Mammary epithelial cell (primary cell): ENCODE measurements at regions not wholly inside any gene's neighbourhood (a gene's known extent, or its start where the extent isn't known, plus 50 kb on each side); places are given as distances from the start of the nearest gene placed in this dataset.

Experiments used
- CTCF ChIP-seq, 2 donors: IDR thresholded peaks in 1 of 2; conservative IDR thresholded peaks in 1 of 2; 2 replicates each; pipeline ENCODE4 v1.5.1; 2011 to 2012; ENCODE audit warnings: inconsistent platforms in 2 of 2, low read length in 2 of 2, mild to moderate bottlenecking in 2 of 2, control low read depth in 1 of 2, low read depth in 1 of 2; ENCODE audit not compliant: insufficient read depth in 1 of 2; ENCODE audit errors: extremely low read depth in 1 of 2
- EZH2 ChIP-seq: IDR thresholded peaks from 2 replicates; pipeline ENCODE4 v1.6.1; 2012; ENCODE audit warnings: low read length, inconsistent platforms, borderline replicate concordance

- no peak for TF ChIP-seq CTCF (conservative IDR thresholded peaks at IDR 0.05 in 1 of 2, IDR thresholded peaks at IDR 0.05 in 1 of 2; ENCODE audit: extremely low read depth in 1 of 2, insufficient read depth in 1 of 2, low read depth in 1 of 2, low read length in 2 of 2)
- TF ChIP-seq EZH2, result no peak
Measured at GRCh38 chr15:29207758-29208108, 61.9 kb downstream of the NSMCE3 start.
